HepG2 (cell line): ENCODE measurements at regions not wholly inside any gene's neighbourhood (a gene's known extent, or its start where the extent isn't known, plus 50 kb on each side); places are given as distances from the start of the nearest gene placed in this dataset.
A peak's percentile ranks its signal among the peaks of the same experiment; 100 is the strongest.

Source experiments
- ATAC-seq: fragments of 200-7000 bp; cut with Tn5 transposase; 3 replicates; pipeline ENCODE4 v1.9.1; 2020; ENCODE audit warnings: mild to moderate bottlenecking, moderate library complexity
- BruUV-seq: library from RNA; stranded (reverse); fragments of 400-500 nt; replicated peaks from 2 replicates; lab custom pipeline; 2021; lab: Mats Ljungman, UMichigan
- CTCF ChIA-PET: fragments of 300-600 bp; formaldehyde crosslinking; extraction: SDS; loops from one replicate; lab custom pipeline; 2021; ENCODE audit warnings: low total read pairs, inconsistent platforms, low intra/inter-chr PET ratio; lab: Yijun Ruan, JAX
- POLR2A ChIA-PET: fragments of 350-600 bp; sonication (Branson Sonifier 250); formaldehyde crosslinking; loops from one replicate; lab custom pipeline; 2020; ENCODE audit warnings: antibody characterized with exemption, inconsistent platforms; lab: Yijun Ruan, JAX
- DNase-seq: peaks from one replicate; pipeline ENCODE4 v3.0.0-alpha.2; 2015; ENCODE audit warnings: low spot score
- FAIRE-seq: peaks from 3 replicates; lab custom pipeline; 2011; peaks lifted over from hg19 to GRCh38; lab: Jason Lieb, UNC
- H2AFZ ChIP-seq: one replicate; pipeline ENCODE4 v1.6.1; 2011; ENCODE audit warnings: low read length, inconsistent platforms
- H3K27ac ChIP-seq: fragments of 300-600 bp; 3 replicates; pipeline ENCODE4 v1.8.0; 2011; ENCODE audit warnings: mixed run types, mild to moderate bottlenecking, mixed read lengths, low read length, inconsistent platforms; ENCODE audit not compliant: insufficient read depth; ENCODE audit errors: extremely low read length
- H3K27me3 ChIP-seq, 2 experiments: fragments of 200-600 bp in 1 of 2; 2 replicates in 1 of 2; 3 replicates in 1 of 2; pipeline versions ENCODE4 v1.6.0 to v1.8.0; 2011; ENCODE audit warnings: low read length in 2 of 2, mild to moderate bottlenecking in 2 of 2, moderate library complexity in 2 of 2, inconsistent platforms in 1 of 2; ENCODE audit not compliant: insufficient read depth in 2 of 2, control insufficient read depth in 1 of 2
- H3K36me3 ChIP-seq, 2 experiments: fragments of 200-600 bp in 1 of 2; replicated peaks in 1 of 2; 2 replicates in 1 of 2; 3 replicates in 1 of 2; pipeline versions ENCODE4 v1.5.1 to v1.8.0; 2011; ENCODE audit warnings: low read length in 2 of 2, inconsistent platforms in 1 of 2; ENCODE audit not compliant: insufficient read depth in 2 of 2, control insufficient read depth in 1 of 2
- H3K4me1 ChIP-seq: 2 replicates; pipeline ENCODE4 v1.5.1; 2012; ENCODE audit warnings: low read length, inconsistent platforms; ENCODE audit not compliant: insufficient read depth
- H3K4me2 ChIP-seq: 2 replicates; pipeline ENCODE4 v1.6.0; 2011; ENCODE audit warnings: low read depth, low read length, inconsistent platforms
- H3K4me3 ChIP-seq, 3 experiments: fragments of 200-600 bp in 1 of 3; sonication (generic), shearing (Covaris generic) in 1 of 3; replicated peaks in 1 of 3; 2 replicates each; pipeline ENCODE4 v1.5.1; 2011 to 2016; ENCODE audit warnings: low read length in 3 of 3, inconsistent platforms in 2 of 3, low read depth in 2 of 3, mild to moderate bottlenecking in 2 of 3, control low read depth in 1 of 3, mixed read lengths in 1 of 3; ENCODE audit not compliant: insufficient read depth in 1 of 3
- H3K79me2 ChIP-seq: one replicate; pipeline ENCODE4 v1.6.1; 2011; ENCODE audit warnings: low read length, inconsistent platforms; ENCODE audit not compliant: insufficient read depth
- H3K9ac ChIP-seq: 2 replicates; pipeline ENCODE4 v1.6.0; 2011; ENCODE audit warnings: mild to moderate bottlenecking, low read depth, low read length, inconsistent platforms; ENCODE audit not compliant: insufficient read depth
- H3K9me3 ChIP-seq: 2 replicates; pipeline ENCODE4 v1.5.1; 2012; ENCODE audit warnings: mild to moderate bottlenecking, low read length
- H4K20me1 ChIP-seq: 2 replicates; pipeline ENCODE4 v1.6.0; 2011; ENCODE audit warnings: inconsistent platforms, mild to moderate bottlenecking, low read length, moderate library complexity; ENCODE audit not compliant: insufficient read depth
- ATF7 ChIP-seq, 2 experiments: fragments of 450-650 bp in 1 of 2; sonication (generic) in 1 of 2; formaldehyde crosslinking in 1 of 2; IDR thresholded peaks; 2 replicates each; pipeline versions ENCODE4 v1.4.0 to v1.6.1; 2016 to 2020; ENCODE audit warnings: antibody characterized with exemption in 1 of 2, mild to moderate bottlenecking in 1 of 2, missing genetic modification reagents in 1 of 2
- FOXJ3 ChIP-seq: sonication (generic); formaldehyde crosslinking; IDR thresholded peaks from 2 replicates; pipeline ENCODE4 v1.4.0; 2020; ENCODE audit warnings: missing genetic modification reagents, mild to moderate bottlenecking, borderline replicate concordance
- FOXO4 ChIP-seq: sonication (generic); formaldehyde crosslinking; conservative IDR thresholded peaks from 2 replicates; pipeline ENCODE4 v1.8.1; 2023; ENCODE audit warnings: missing genetic modification reagents
- HDAC2 ChIP-seq: sonication (generic); formaldehyde crosslinking; IDR thresholded peaks from 2 replicates; pipeline ENCODE4 v1.4.0; 2020; ENCODE audit warnings: missing genetic modification reagents
- KAT7 ChIP-seq: IDR thresholded peaks from 2 replicates; pipeline ENCODE4 v1.6.1; 2018; ENCODE audit warnings: borderline replicate concordance, missing compliant biosample characterization
- MTF1 ChIP-seq: sonication (generic); formaldehyde crosslinking; IDR thresholded peaks from 2 replicates; pipeline ENCODE4 v1.5.0; 2020; ENCODE audit warnings: missing genetic modification reagents
- MYNN ChIP-seq: sonication (generic); formaldehyde crosslinking; IDR thresholded peaks from 2 replicates; pipeline ENCODE4 v1.4.0; 2020; ENCODE audit warnings: mild to moderate bottlenecking, low read depth, missing genetic modification reagents
- POLR2A ChIP-seq, 2 experiments: IDR thresholded peaks; 2 replicates each; pipeline ENCODE4 v1.6.1; 2011; ENCODE audit warnings: low read depth in 2 of 2, low read length in 2 of 2, mild to moderate bottlenecking in 1 of 2, moderate library complexity in 1 of 2; ENCODE audit not compliant: insufficient read depth in 1 of 2
- SALL1 ChIP-seq: sonication (generic); formaldehyde crosslinking; IDR thresholded peaks from 2 replicates; pipeline ENCODE4 v1.8.0; 2022; ENCODE audit warnings: mild to moderate bottlenecking, missing genetic modification reagents
- SRY ChIP-seq: sonication (generic); formaldehyde crosslinking; IDR thresholded peaks from 2 replicates; pipeline ENCODE4 v1.8.0; 2022; ENCODE audit warnings: mild to moderate bottlenecking, missing genetic modification reagents
- ZNF562 ChIP-seq: sonication (generic); formaldehyde crosslinking; IDR thresholded peaks from 2 replicates; pipeline ENCODE4 v1.8.0; 2022; ENCODE audit warnings: missing genetic modification reagents, borderline replicate concordance
- ZSCAN29 ChIP-seq: sonication (generic); formaldehyde crosslinking; conservative IDR thresholded peaks from 2 replicates; pipeline ENCODE4 v1.4.0; 2020; ENCODE audit warnings: mild to moderate bottlenecking, missing genetic modification reagents
- WGBS: methylation state at CpG from one replicate; pipeline ENCODE4 v1.1.6; 2017; ENCODE audit warnings: low lambda C conversion rate; 5-methylcytosine and 5-hydroxymethylcytosine counted together
- in situ Hi-C: cut with HindIII; loops from 2 replicates; pipeline ENCODE4 v1.10.0; 2017; ENCODE audit warnings: low pct_unique_long_range_greater_than_20kb; ENCODE audit not compliant: extremely low pct_ligation_motif_present
- intact Hi-C: fragments of 100-400 bp; cut with micrococcal nuclease; formaldehyde crosslinking; loops from one replicate; pipeline ENCODE4 v1.10.0; 2022; ENCODE audit not compliant: unreplicated experiment

GRCh38 chr7:90081621-90082020 lies 72.6 kb upstream of the STEAP1 start:
- CTCF ChIA-PET: no interaction called here
- no TSS peak for BruUV-seq
- POLR2A ChIA-PET: no interaction called here
- Histone ChIP-seq H3K79me2 (no peaks in the 10 kb centered on the region), H3K27ac (no peak overlapping the region), H3K27me3 (no peaks in the 10 kb centered on the region), H3K36me3 (no peaks in the 10 kb centered on the region), H3K4me1 (no peaks in the 10 kb centered on the region), H2AFZ (no peak overlapping the region), H4K20me1 (no peaks in the 10 kb centered on the region), H3K4me3 (no peak overlapping the region), H3K9ac (no peak overlapping the region), H3K4me2 (no peak overlapping the region), H3K9me3 (no peaks in the 10 kb centered on the region)
- no peak for FAIRE-seq
- DNase-seq: no peak
- ATAC-seq: no peak
- intact Hi-C loops: no loop called here
- in situ Hi-C loops: no loop called here
- WGBS: 20% methylated on average over 3 of the region's 3 CpGs
- no peak for TF ChIP-seq MYNN (CRISPR knock-in tag)
- 0 out of 2 replicates have a peak, but pooled peaks have one; percentile 23 for TF ChIP-seq ATF7 (IDR thresholded peaks at IDR 0.05)
- no peak for TF ChIP-seq ATF7 (CRISPR knock-in tag; IDR thresholded peaks at IDR 0.05)
- no peak for TF ChIP-seq FOXO4
- no peak for TF ChIP-seq ZSCAN29 (CRISPR knock-in tag)
- TF ChIP-seq FOXJ3: no peak

GRCh38 chr7:90092506-90092905 lies 61.8 kb upstream of the STEAP1 start:
- Histone ChIP-seq H3K36me3 (no peaks in the 10 kb centered on the region), H3K27me3 (no peaks in the 10 kb centered on the region), H3K9me3 (no peaks in the 10 kb centered on the region), H3K27ac (no peak overlapping the region), H4K20me1 (no peaks in the 10 kb centered on the region), H3K79me2 (no peaks in the 10 kb centered on the region), H3K4me2 (no peak overlapping the region), H3K4me1 (no peaks in the 10 kb centered on the region), H3K4me3 (no peak overlapping the region), H3K9ac (no peak overlapping the region), H2AFZ (no peak overlapping the region)
- ChIA-PET POLR2A (no interaction called here), CTCF (no interaction called here)
- ATAC-seq (no peak), DNase-seq (no peak), FAIRE-seq (no peak)
- intact Hi-C loops: no loop called here
- BruUV-seq: no TSS peak
- in situ Hi-C loops: no loop called here
- TF ChIP-seq HDAC2: no peak
- no peak for TF ChIP-seq MTF1
- no peak for TF ChIP-seq POLR2A (IDR thresholded peaks at IDR 0.05; ENCODE audit: insufficient read depth in 1 of 2, low read depth in 2 of 2, low read length in 2 of 2)
- no peak for TF ChIP-seq ATF7 (IDR thresholded peaks at IDR 0.05)
- no peak for TF ChIP-seq ATF7 (CRISPR knock-in tag; IDR thresholded peaks at IDR 0.05)
- no peak for TF ChIP-seq SALL1 (CRISPR knock-in tag)
- no peak for TF ChIP-seq SRY (CRISPR knock-in tag)
- no peak for TF ChIP-seq ZNF562 (CRISPR knock-in tag)
- TF ChIP-seq KAT7 (CRISPR knock-in tag): no peak
